ENCODE measurements at regions not wholly inside any gene's neighbourhood (a gene's known extent, or its start where the extent isn't known, plus 50 kb on each side); places are given as distances from the start of the nearest gene placed in this dataset.

- TF ChIP-seq CTCF (IDR thresholded peaks at IDR 0.05; ENCODE audit: low read length) (no peak), EZH2phosphoT487 (IDR thresholded peaks at IDR 0.05; ENCODE audit: low read length) (no peak), EZH2 (optimal IDR thresholded peaks at IDR 0.05; ENCODE audit: low read depth, low read length) (no peak)
These were observed 1102.5 kb downstream of the CDH11 start for GRCh38 chr16:64019339-64019738.
